HCT116 (cell line): ENCODE measurements at regions not wholly inside any gene's neighbourhood (a gene's known extent, or its start where the extent isn't known, plus 50 kb on each side); places are given as distances from the start of the nearest gene placed in this dataset.

Experiments
- ATAC-seq: fragments of 200-7000 bp; cut with Tn5 transposase; 2 replicates; pipeline ENCODE4 v1.9.1; 2020; ENCODE audit warnings: mild to moderate bottlenecking, moderate library complexity
- BruUV-seq: library from RNA; stranded (reverse); fragments of 400-500 nt; replicated peaks from 2 replicates; lab custom pipeline; 2021; lab: Mats Ljungman, UMichigan
- CTCF ChIA-PET: fragments of 300-600 bp; sonication (Branson Sonifier 250); formaldehyde crosslinking; loops from one replicate; lab custom pipeline; 2021; ENCODE audit warnings: antibody characterized with exemption; lab: Charles Lee
- POLR2A ChIA-PET: fragments of 300-600, 350-600 bp; sonication (Branson Sonifier 250); formaldehyde crosslinking; loops from one replicate; lab custom pipeline; 2021; ENCODE audit warnings: antibody characterized with exemption; lab: Charles Lee
- RAD21 ChIA-PET, 2 experiments: fragments of 300-600 bp; sonication (Branson Sonifier 250); formaldehyde crosslinking; loops; one replicate each; lab custom pipeline; 2023; ENCODE audit warnings: low total read pairs in 2 of 2; ENCODE audit not compliant: uncharacterized antibody in 2 of 2, unreplicated experiment in 2 of 2, low non-redundant PET in 1 of 2; lab: Charles Lee
- DNase-seq: peaks from one replicate; pipeline ENCODE4 v3.0.0-alpha.2; 2010; ENCODE audit warnings: low read depth, low spot score
- H2AFZ ChIP-seq: fragments of 200-600 bp; shearing (Covaris generic), sonication (generic); 2 replicates; pipeline ENCODE4 v1.6.1; 2017; ENCODE audit warnings: low read depth, mixed run types, mixed read lengths, antibody characterized with exemption, low read length; ENCODE audit not compliant: poor library complexity, severe bottlenecking
- H3K27ac ChIP-seq: 2 replicates; pipeline ENCODE4 v1.5.1; 2012; ENCODE audit warnings: low read depth, low read length
- H3K27me3 ChIP-seq: fragments of 200-600 bp; sonication (generic); 2 replicates; pipeline ENCODE4 v1.6.1; 2016; ENCODE audit warnings: mixed run types, low read length, mixed read lengths; ENCODE audit not compliant: insufficient read depth
- H3K36me3 ChIP-seq, 2 experiments: fragments of 200-500 bp in 1 of 2; fragments of 200-600 bp in 1 of 2; sonication (Bioruptor generic) in 1 of 2; sonication (generic) in 1 of 2; 2 replicates each; pipeline versions ENCODE4 v1.5.1 to v1.6.1; 2014 to 2016; ENCODE audit warnings: low read length in 2 of 2, inconsistent platforms in 1 of 2, mixed read lengths in 1 of 2, mixed run types in 1 of 2; ENCODE audit not compliant: insufficient read depth in 2 of 2, control insufficient read depth in 1 of 2
- H3K4me1 ChIP-seq, 2 experiments: fragments of 200-600 bp in 1 of 2; sonication (generic) in 1 of 2; 2 replicates each; pipeline versions ENCODE4 v1.5.1 to v1.6.1; 2012 to 2017; ENCODE audit warnings: low read length in 2 of 2, inconsistent platforms in 1 of 2, mild to moderate bottlenecking in 1 of 2, mixed read lengths in 1 of 2, mixed run types in 1 of 2, moderate library complexity in 1 of 2; ENCODE audit not compliant: insufficient read depth in 2 of 2, control insufficient read depth in 1 of 2
- H3K4me2 ChIP-seq: fragments of 200-600 bp; sonication (generic); 2 replicates; pipeline ENCODE4 v1.6.1; 2017; ENCODE audit warnings: mixed run types, low read length, mixed read lengths
- H3K4me3 ChIP-seq, 2 experiments: fragments of 200-600 bp in 1 of 2; sonication (generic) in 1 of 2; replicated peaks in 1 of 2; 2 replicates each; pipeline ENCODE4 v1.5.1; 2011 to 2016; ENCODE audit warnings: low read length in 2 of 2, control low read depth in 1 of 2, low read depth in 1 of 2, mild to moderate bottlenecking in 1 of 2, mixed read lengths in 1 of 2, mixed run types in 1 of 2
- H3K79me2 ChIP-seq: fragments of 200-600 bp; sonication (generic); 2 replicates; pipeline ENCODE4 v1.6.1; 2017; ENCODE audit warnings: mild to moderate bottlenecking, mixed run types, low read length, moderate library complexity, mixed read lengths; ENCODE audit not compliant: insufficient read depth
- H3K9ac ChIP-seq: fragments of 200-600 bp; sonication (generic); 2 replicates; pipeline ENCODE4 v1.6.1; 2016; ENCODE audit warnings: low read length, mixed read lengths
- H3K9me2 ChIP-seq: fragments of 200-600 bp; sonication (generic), shearing (Covaris generic); 2 replicates; pipeline ENCODE4 v1.6.1; 2017; ENCODE audit warnings: mixed run types, mild to moderate bottlenecking, moderate library complexity; ENCODE audit not compliant: insufficient read depth
- H3K9me3 ChIP-seq, 2 experiments: fragments of 200-500 bp in 1 of 2; fragments of 200-600 bp in 1 of 2; sonication (Bioruptor generic) in 1 of 2; sonication (generic) in 1 of 2; 2 replicates each; pipeline ENCODE4 v1.6.1; 2014 to 2017; ENCODE audit warnings: low read length in 2 of 2, mixed read lengths in 2 of 2, inconsistent platforms in 1 of 2, low read depth in 1 of 2, mild to moderate bottlenecking in 1 of 2, mixed run types in 1 of 2, moderate library complexity in 1 of 2; ENCODE audit not compliant: control insufficient read depth in 1 of 2, insufficient read depth in 1 of 2
- H4K20me1 ChIP-seq: fragments of 200-600 bp; sonication (generic), shearing (Covaris generic); 2 replicates; pipeline ENCODE4 v1.6.1; 2017; ENCODE audit warnings: mixed run types, mild to moderate bottlenecking, moderate library complexity; ENCODE audit not compliant: insufficient read depth
- CBX3 ChIP-seq: IDR thresholded peaks from 2 replicates; pipeline ENCODE4 v1.6.1; 2012; ENCODE audit warnings: low read depth
- CTCF ChIP-seq, 3 experiments: fragments of 200-600 bp in 1 of 3; sonication (generic) in 1 of 3; IDR thresholded peaks in 2 of 3; conservative IDR thresholded peaks in 1 of 3; 2 replicates each; pipeline ENCODE4 v1.5.1; 2012 to 2017; ENCODE audit warnings: low read depth in 2 of 3, low read length in 2 of 3, antibody characterized with exemption in 1 of 3, borderline replicate concordance in 1 of 3, control low read depth in 1 of 3, mild to moderate bottlenecking in 1 of 3, mixed read lengths in 1 of 3, mixed run types in 1 of 3, moderate library complexity in 1 of 3; ENCODE audit not compliant: insufficient read depth in 1 of 3
- ELF1 ChIP-seq: IDR thresholded peaks from 2 replicates; pipeline ENCODE4 v1.6.1; 2012; ENCODE audit warnings: low read depth, borderline replicate concordance
- EZH2 ChIP-seq: fragments of 200-600 bp; sonication (generic); IDR thresholded peaks from 2 replicates; pipeline ENCODE4 v1.6.1; 2017; ENCODE audit warnings: antibody characterized with exemption, mixed run types
- EZH2phosphoT487 ChIP-seq: fragments of 200-600 bp; IDR thresholded peaks from 2 replicates; pipeline ENCODE4 v1.6.1; 2018; ENCODE audit warnings: antibody characterized with exemption, borderline replicate concordance
- POLR2AphosphoS5 ChIP-seq: IDR thresholded peaks from 2 replicates; pipeline ENCODE4 v1.6.1; 2011; ENCODE audit warnings: mild to moderate bottlenecking, low read depth, low read length, moderate library complexity
- RAD21 ChIP-seq: IDR thresholded peaks from 2 replicates; pipeline ENCODE4 v1.6.1; 2012; ENCODE audit warnings: low read depth, mild to moderate bottlenecking
- SP1 ChIP-seq: IDR thresholded peaks from 2 replicates; pipeline ENCODE4 v1.6.1; 2012; ENCODE audit warnings: low read depth
- TCF7L2 ChIP-seq: IDR thresholded peaks from 2 replicates; pipeline ENCODE4 v1.7.0; 2011; ENCODE audit warnings: borderline replicate concordance, inconsistent platforms; ENCODE audit not compliant: insufficient read depth, insufficient read length; ENCODE audit errors: extremely low read depth
- YY1 ChIP-seq: IDR thresholded peaks from 2 replicates; pipeline ENCODE4 v1.6.1; 2011; ENCODE audit warnings: low read length, low read depth, moderate library complexity, mild to moderate bottlenecking; ENCODE audit not compliant: insufficient replicate concordance; ENCODE audit errors: extremely low read depth
- ZBTB33 ChIP-seq: IDR thresholded peaks from 2 replicates; pipeline ENCODE4 v1.6.1; 2011; ENCODE audit warnings: mild to moderate bottlenecking, low read length, moderate library complexity; ENCODE audit not compliant: insufficient replicate concordance; ENCODE audit errors: extremely low read depth
- ZNF274 ChIP-seq: fragments of 200-500 bp; sonication (Bioruptor generic); IDR thresholded peaks from 2 replicates; pipeline ENCODE4 v1.6.1; 2014; ENCODE audit warnings: mild to moderate bottlenecking, low read depth, low read length, inconsistent platforms
- intact Hi-C: fragments of 100-400 bp; cut with micrococcal nuclease; formaldehyde crosslinking; loops from 2 replicates; pipeline ENCODE4 v1.10.0; 2022
- TF ChIP-seq, protein P1 (sequence below): IDR thresholded peaks from 2 replicates; pipeline ENCODE4 v1.6.1; 2012; ENCODE audit warnings: low read depth

DNA sequence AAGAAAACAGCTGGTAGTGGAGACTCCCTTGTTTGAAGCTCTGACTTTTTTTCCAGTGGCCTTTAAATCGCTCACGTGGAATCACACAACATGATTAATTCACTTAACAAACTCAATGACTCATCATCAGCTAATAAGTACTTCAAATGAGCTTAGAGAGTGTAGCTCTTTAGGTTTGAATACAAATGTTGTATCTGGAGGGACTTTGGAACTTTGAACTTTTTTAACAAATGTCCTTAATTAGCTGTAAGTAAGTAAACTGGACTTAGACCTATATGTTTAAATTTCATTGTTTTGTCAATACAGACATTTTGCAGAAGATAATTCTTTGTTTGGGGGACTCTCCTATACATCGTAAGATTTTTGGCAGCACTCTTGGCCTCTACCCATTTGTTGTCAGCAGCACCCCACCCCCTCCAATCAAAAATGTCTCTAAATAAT, 581.1 kb downstream of the SPRY1 start:
- POLR2A ChIA-PET, result no interaction called here
- no peak overlapping the region for H2AFZ ChIP-seq
- ATAC-seq, result no peak
- intact Hi-C loops, result no loop called here
- TF ChIP-seq RAD21 (no peak), EZH2phosphoT487 (no peak), YY1 (no peak), SP1 (no peak)
- H3K36me3 ChIP-seq, result no peaks in the 10 kb centered on the region
- BruUV-seq, result no TSS peak
- H3K79me2 ChIP-seq, result no peaks in the 10 kb centered on the region
- H4K20me1 ChIP-seq, result no peaks in the 10 kb centered on the region
- no peak for DNase-seq
- peaks cover 0 to 4% of the 10 kb centered on the region in 2 experiments; a peak in 2 of 4 replicates for H3K9me3 ChIP-seq
- H3K9me2 ChIP-seq, result no peaks in the 10 kb centered on the region
- CTCF ChIA-PET, result no interaction called here
- no peak overlapping the region for H3K4me3 ChIP-seq
- no peak overlapping the region for H3K27ac ChIP-seq
- no peak overlapping the region for H3K9ac ChIP-seq
- no peak overlapping the region for H3K4me2 ChIP-seq
- H3K4me1 ChIP-seq, result no peaks in the 10 kb centered on the region
- no peaks in the 10 kb centered on the region for H3K27me3 ChIP-seq
- RAD21 ChIA-PET, result no interaction called here

DNA sequence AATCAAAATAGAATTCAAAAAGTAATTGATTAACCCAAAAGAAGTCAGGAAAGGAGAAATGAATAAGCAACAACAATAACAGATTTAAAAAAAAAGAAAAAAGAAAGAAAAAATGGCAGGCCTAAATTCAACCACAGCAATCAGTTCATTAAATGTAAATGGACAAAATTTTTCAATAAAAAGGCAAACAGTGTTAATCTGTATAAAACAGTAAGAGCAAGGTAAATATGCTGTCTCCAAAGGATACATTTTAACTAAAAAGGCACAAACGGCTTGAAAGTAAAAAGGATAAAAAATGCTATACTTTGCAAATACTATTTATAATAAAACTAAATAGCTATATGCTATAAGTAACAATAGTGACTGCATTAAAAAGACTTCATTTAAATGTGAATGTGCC, 582.0 kb downstream of the SPRY1 start:
- RAD21 ChIA-PET, result no interaction called here
- H3K79me2 ChIP-seq, result no peaks in the 10 kb centered on the region
- H2AFZ ChIP-seq, result no peak overlapping the region
- H4K20me1 ChIP-seq, result no peaks in the 10 kb centered on the region
- peaks cover 0 to 4% of the 10 kb centered on the region in 2 experiments; a peak in 2 of 4 replicates for H3K9me3 ChIP-seq
- H3K4me1 ChIP-seq, result no peaks in the 10 kb centered on the region
- no peak overlapping the region for H3K4me2 ChIP-seq
- intact Hi-C loops, result no loop called here
- POLR2A ChIA-PET, result no interaction called here
- no peak overlapping the region for H3K27ac ChIP-seq
- no peak overlapping the region for H3K4me3 ChIP-seq
- ATAC-seq (no peak), DNase-seq (no peak)
- no peaks in the 10 kb centered on the region for H3K36me3 ChIP-seq
- CTCF ChIA-PET, result no interaction called here
- no peak overlapping the region for H3K9ac ChIP-seq
- H3K27me3 ChIP-seq, result no peaks in the 10 kb centered on the region
- H3K9me2 ChIP-seq, result no peaks in the 10 kb centered on the region
- no TSS peak for BruUV-seq
- TF ChIP-seq CBX3 (no peak), ZNF274 (no peak), ZBTB33 (no peak), EZH2 (no peak), CTCF (IDR thresholded peaks at IDR 0.05 in 2 of 3, conservative IDR thresholded peaks at IDR 0.05 in 1 of 3; ENCODE audit: borderline replicate concordance in 1 of 3, insufficient read depth in 1 of 3, low read depth in 2 of 3, low read length in 2 of 3) (no peak), POLR2AphosphoS5 (no peak), TCF7L2 (no peak), ELF1 (no peak)
- TF ChIP-seq, protein P1, sequence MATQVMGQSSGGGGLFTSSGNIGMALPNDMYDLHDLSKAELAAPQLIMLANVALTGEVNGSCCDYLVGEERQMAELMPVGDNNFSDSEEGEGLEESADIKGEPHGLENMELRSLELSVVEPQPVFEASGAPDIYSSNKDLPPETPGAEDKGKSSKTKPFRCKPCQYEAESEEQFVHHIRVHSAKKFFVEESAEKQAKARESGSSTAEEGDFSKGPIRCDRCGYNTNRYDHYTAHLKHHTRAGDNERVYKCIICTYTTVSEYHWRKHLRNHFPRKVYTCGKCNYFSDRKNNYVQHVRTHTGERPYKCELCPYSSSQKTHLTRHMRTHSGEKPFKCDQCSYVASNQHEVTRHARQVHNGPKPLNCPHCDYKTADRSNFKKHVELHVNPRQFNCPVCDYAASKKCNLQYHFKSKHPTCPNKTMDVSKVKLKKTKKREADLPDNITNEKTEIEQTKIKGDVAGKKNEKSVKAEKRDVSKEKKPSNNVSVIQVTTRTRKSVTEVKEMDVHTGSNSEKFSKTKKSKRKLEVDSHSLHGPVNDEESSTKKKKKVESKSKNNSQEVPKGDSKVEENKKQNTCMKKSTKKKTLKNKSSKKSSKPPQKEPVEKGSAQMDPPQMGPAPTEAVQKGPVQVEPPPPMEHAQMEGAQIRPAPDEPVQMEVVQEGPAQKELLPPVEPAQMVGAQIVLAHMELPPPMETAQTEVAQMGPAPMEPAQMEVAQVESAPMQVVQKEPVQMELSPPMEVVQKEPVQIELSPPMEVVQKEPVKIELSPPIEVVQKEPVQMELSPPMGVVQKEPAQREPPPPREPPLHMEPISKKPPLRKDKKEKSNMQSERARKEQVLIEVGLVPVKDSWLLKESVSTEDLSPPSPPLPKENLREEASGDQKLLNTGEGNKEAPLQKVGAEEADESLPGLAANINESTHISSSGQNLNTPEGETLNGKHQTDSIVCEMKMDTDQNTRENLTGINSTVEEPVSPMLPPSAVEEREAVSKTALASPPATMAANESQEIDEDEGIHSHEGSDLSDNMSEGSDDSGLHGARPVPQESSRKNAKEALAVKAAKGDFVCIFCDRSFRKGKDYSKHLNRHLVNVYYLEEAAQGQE, result no peak
